SJCRH30 (cell line): ENCODE measurements at regions not wholly inside any gene's neighbourhood (a gene's known extent, or its start where the extent isn't known, plus 50 kb on each side); places are given as distances from the start of the nearest gene placed in this dataset.

Source experiments
- DNase-seq, 2 experiments: peaks; one replicate each; pipeline ENCODE4 v3.0.0-alpha.2; 2015 to 2020
- H3K27ac ChIP-seq: fragments of 250-450 bp; sonication (Bioruptor Pico); 2 replicates; pipeline ENCODE4 v1.5.1; 2020; ENCODE audit warnings: mild to moderate bottlenecking, moderate library complexity
- H3K27me3 ChIP-seq: fragments of 250-450 bp; sonication (Bioruptor Pico); 2 replicates; pipeline ENCODE4 v1.5.1; 2020; ENCODE audit warnings: mild to moderate bottlenecking, moderate library complexity
- H3K36me3 ChIP-seq: fragments of 250-450 bp; sonication (Bioruptor Pico); 2 replicates; pipeline ENCODE4 v1.5.1; 2020; ENCODE audit warnings: mild to moderate bottlenecking, moderate library complexity
- H3K4me1 ChIP-seq: fragments of 250-450 bp; sonication (Bioruptor Pico); 2 replicates; pipeline ENCODE4 v1.5.1; 2020; ENCODE audit warnings: mild to moderate bottlenecking, moderate library complexity
- H3K4me3 ChIP-seq: fragments of 250-450 bp; sonication (Bioruptor Pico); 2 replicates; pipeline ENCODE4 v1.5.1; 2020; ENCODE audit warnings: mild to moderate bottlenecking, moderate library complexity
- H3K9me3 ChIP-seq: fragments of 250-450 bp; sonication (Bioruptor Pico); replicated peaks from 2 replicates; pipeline ENCODE4 v1.5.1; 2020; ENCODE audit warnings: mild to moderate bottlenecking, moderate library complexity

DNA sequence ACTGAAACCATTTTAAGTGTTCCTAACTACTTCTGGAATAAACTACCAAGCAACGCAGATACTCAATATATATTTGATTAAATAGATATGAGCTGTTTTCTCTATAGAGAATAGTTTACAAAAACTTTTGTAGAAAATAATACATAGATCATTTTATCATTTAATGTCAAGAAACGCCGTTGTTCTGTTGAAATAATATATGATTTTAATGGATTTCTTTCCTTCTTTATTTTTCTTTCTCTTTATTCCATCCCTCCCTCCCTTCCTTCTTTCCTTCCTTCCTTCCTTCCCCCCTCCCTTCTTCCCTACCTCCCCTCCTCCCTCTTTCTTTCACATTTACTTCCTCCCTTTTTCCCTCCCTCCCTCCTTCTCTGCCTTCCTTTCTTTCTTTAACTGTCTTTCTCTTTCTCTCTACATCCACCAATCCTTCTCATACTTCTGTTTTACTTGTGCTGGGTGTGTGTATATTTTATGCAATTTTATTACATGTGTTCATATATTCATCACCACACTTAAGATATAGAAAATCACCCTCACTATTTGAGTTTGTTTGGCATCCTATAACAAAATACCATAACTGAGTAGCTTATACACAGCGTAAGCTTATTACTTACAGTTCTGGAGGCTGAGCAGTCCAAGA is 230.9 kb upstream of the BRINP3 start:
- no peak for DNase-seq
- Histone ChIP-seq H3K4me3 (no peak overlapping the region), H3K27ac (no peak overlapping the region), H3K36me3 (no peaks in the 10 kb centered on the region), H3K4me1 (no peaks in the 10 kb centered on the region), H3K27me3 (no peaks in the 10 kb centered on the region), H3K9me3 (no peaks in the 10 kb centered on the region)

DNA sequence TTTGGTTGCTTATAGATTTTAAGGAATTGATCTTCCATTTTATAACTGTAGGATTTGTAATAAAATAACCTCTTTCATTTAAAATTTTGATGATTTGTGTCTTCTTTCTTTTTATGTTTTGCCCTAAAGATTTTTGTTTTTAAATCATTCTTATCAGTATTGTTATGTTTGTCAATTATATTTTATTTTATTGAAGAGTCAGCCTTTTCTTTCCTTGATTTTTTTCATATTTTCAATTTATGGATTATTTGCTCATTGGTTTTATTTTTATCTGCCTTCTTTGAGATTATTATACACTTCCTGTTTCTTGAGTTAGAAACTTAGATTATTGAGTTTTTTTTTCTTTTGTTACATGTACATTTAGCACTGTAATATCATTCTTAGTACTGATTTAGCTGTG is 233.4 kb upstream of the BRINP3 start:
- no peaks in the 10 kb centered on the region for H3K36me3 ChIP-seq
- H3K4me3 ChIP-seq: no peak overlapping the region
- no peaks in the 10 kb centered on the region for H3K4me1 ChIP-seq
- no peak overlapping the region for H3K27ac ChIP-seq
- H3K27me3 ChIP-seq: no peaks in the 10 kb centered on the region
- H3K9me3 ChIP-seq: no peaks in the 10 kb centered on the region
- no peak for DNase-seq

DNA sequence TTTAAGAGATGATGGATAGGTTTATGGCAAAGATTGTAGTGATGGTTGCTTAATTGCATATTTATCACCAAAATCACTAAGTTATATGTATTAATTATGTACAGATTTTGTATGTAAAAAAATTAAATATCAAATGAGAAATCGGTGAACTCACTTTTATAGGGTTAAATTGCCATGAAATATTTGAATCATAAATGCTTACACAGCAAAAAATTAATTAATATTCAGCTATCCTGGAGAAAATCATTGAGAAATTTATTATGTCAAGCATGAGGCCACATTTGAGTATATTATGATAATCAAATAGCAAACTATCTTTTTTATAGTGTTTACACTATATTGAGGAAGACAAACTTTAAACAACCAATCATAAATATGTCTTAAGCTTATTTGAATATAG is 239.4 kb upstream of the BRINP3 start:
- no peaks in the 10 kb centered on the region for H3K4me1 ChIP-seq
- H3K36me3 ChIP-seq: no peaks in the 10 kb centered on the region
- no peak overlapping the region for H3K4me3 ChIP-seq
- DNase-seq: no peak
- no peak overlapping the region for H3K27ac ChIP-seq
- no peaks in the 10 kb centered on the region for H3K9me3 ChIP-seq
- no peaks in the 10 kb centered on the region for H3K27me3 ChIP-seq

DNA sequence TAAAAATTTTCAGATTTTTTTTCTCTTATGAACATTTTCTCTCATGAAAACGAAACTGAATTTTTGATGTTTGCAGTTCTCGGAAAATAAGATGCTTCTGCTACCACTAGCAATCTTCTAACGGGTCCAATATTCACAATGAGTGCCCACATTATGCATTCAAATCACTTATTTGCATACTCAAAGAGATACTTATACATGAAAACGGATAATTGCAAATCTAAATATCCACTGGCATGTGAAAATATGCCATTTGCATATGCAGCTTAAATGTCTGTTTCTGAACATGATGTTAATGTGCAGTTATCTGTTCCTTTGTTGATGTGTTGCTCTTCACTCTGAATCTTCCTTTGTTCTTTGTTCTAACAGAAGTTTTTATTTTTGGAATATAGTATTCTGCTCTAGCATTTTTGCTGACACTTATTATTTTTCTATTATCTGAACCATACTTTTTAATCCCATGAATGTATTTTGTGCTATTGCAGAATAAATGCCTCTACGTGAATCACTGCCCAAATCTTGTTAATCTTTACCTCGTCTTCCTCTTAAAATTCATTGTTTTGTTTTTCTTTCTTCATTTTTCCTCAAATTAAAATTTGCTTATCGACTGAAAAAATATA is 259.4 kb upstream of the BRINP3 start:
- no peaks in the 10 kb centered on the region for H3K36me3 ChIP-seq
- H3K4me1 ChIP-seq: no peaks in the 10 kb centered on the region
- no peak for DNase-seq
- no peak overlapping the region for H3K4me3 ChIP-seq
- no peaks in the 10 kb centered on the region for H3K27me3 ChIP-seq
- no peak overlapping the region for H3K27ac ChIP-seq
- H3K9me3 ChIP-seq: no peaks in the 10 kb centered on the region

DNA sequence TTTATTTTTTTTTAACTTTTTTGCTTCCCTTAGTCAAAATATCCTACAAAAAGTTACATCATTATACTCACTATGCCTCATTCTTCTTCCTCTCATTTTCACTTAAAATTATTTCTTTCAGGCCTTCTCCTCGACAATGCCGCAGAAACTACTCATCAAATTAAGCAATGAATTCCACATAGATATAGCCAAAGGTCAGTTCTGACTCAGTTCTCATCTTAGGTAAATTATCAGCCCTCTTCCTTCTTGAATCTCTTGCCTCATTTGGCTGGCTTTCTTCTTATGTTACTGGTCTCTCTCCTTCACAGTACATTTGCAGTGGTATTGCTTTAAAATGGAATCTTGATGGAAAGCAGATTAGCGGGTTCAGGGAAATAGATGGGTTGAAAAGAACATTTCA is 260.7 kb upstream of the BRINP3 start:
- Histone ChIP-seq H3K36me3 (no peaks in the 10 kb centered on the region), H3K9me3 (no peaks in the 10 kb centered on the region), H3K4me3 (no peak overlapping the region), H3K27me3 (no peaks in the 10 kb centered on the region), H3K4me1 (no peaks in the 10 kb centered on the region), H3K27ac (no peak overlapping the region)
- no peak for DNase-seq

DNA sequence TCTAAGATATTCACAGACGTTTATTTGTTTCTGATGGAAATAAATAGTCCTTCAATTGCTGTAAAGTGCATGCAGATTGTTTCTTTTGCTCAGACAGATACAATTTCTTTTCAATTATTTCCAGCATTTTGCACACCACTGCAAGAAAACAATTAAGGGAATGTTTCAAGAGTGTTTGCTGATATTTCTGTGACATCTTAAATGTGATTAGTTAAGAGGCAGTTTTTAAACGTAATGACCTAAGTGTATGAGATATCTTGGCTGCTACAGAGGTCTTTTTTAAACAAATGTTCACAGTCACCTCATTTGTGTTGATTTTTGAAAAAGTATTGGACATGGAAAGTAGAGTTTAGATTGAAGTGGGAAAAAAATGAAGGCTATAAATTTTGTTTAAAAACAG is 262.3 kb upstream of the BRINP3 start:
- Histone ChIP-seq H3K4me1 (no peaks in the 10 kb centered on the region), H3K27me3 (no peaks in the 10 kb centered on the region), H3K36me3 (no peaks in the 10 kb centered on the region), H3K4me3 (no peak overlapping the region), H3K27ac (no peak overlapping the region), H3K9me3 (no peaks in the 10 kb centered on the region)
- no peak for DNase-seq

DNA sequence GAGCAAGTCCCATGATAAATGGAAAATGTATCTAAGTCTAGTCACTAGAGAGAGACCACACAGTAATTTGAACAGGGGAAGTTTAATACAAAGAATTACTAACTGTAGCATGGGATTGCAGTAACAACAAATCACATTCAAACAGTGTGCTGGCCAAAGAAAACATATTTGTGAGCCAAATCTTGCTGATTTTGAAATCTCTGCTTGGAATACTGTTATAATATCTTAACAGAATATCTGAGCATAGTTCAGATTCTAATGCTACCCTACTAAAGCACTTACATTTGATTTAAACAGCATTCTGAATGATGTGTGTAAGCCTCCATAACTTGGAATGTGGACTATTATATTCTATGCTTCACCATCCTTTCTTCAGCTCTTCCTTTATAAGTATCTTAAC is 270.0 kb upstream of the BRINP3 start:
- Histone ChIP-seq H3K36me3 (no peaks in the 10 kb centered on the region), H3K4me1 (no peaks in the 10 kb centered on the region), H3K9me3 (no peaks in the 10 kb centered on the region), H3K27me3 (no peaks in the 10 kb centered on the region), H3K4me3 (no peak overlapping the region), H3K27ac (no peak overlapping the region)
- DNase-seq: no peak

DNA sequence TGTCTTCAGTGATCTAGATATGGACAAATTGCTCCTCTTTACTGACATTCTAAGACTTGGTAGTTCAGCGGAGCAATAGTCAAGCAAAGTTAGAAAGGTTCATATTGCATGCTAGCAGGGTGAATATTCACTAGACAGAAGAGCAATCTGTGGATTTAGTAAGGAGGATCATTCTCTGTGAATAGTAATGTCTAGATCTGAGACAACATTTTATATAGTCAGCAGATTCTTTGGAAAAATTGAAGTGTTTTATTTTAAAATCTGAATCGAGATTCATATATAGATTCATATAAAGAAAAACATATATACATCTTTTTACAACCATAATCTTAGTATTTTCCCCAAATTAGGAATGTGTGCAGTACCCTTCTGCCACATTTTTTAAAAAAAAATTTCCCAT is 274.5 kb upstream of the BRINP3 start:
- DNase-seq: no peak
- no peaks in the 10 kb centered on the region for H3K36me3 ChIP-seq
- no peaks in the 10 kb centered on the region for H3K9me3 ChIP-seq
- H3K4me1 ChIP-seq: no peaks in the 10 kb centered on the region
- no peak overlapping the region for H3K27ac ChIP-seq
- no peak overlapping the region for H3K4me3 ChIP-seq
- H3K27me3 ChIP-seq: no peaks in the 10 kb centered on the region

DNA sequence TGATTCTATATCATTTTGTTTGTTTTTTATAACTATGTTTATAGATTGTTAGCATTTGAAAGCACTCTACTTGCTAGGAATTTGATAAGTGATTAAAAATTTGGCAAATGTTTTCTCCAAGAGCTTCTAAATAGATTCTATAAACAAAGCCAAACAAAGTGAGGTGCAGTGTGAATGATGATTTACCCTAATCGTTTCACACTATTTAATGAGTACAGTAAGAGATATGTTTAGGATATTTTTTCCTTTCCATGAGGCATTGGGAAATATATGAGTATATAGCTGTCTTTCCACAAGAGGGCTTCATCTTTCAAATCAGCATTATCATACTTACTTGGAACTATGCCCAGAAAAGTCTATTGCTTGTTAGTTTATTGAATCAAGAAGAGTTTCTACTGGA is 277.0 kb upstream of the BRINP3 start:
- Histone ChIP-seq H3K36me3 (no peaks in the 10 kb centered on the region), H3K4me3 (no peak overlapping the region), H3K27ac (no peak overlapping the region), H3K9me3 (no peaks in the 10 kb centered on the region), H3K27me3 (no peaks in the 10 kb centered on the region), H3K4me1 (no peaks in the 10 kb centered on the region)
- peak in 1 of 2 experiments; percentile 25 for DNase-seq

DNA sequence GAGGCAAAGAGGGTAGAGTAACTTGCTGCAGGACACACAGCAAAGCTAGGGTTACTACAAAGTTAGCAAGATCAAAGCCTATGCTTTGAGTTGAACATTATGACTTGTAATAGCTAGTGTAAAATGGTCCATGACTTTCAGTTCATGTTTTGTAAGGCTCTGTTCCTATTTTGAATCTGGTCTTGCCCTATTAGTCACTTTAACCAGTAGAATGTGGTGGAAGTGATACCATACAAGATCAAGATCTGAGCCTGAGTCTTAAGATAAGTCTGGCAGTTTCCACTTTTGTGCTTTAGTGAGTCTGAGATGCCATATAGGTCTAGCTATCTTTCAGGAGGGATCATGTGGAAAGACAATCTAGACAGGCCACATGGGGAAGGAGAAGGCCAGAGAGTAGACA is 282.1 kb upstream of the BRINP3 start:
- Histone ChIP-seq H3K36me3 (no peaks in the 10 kb centered on the region), H3K4me1 (no peaks in the 10 kb centered on the region)

DNA sequence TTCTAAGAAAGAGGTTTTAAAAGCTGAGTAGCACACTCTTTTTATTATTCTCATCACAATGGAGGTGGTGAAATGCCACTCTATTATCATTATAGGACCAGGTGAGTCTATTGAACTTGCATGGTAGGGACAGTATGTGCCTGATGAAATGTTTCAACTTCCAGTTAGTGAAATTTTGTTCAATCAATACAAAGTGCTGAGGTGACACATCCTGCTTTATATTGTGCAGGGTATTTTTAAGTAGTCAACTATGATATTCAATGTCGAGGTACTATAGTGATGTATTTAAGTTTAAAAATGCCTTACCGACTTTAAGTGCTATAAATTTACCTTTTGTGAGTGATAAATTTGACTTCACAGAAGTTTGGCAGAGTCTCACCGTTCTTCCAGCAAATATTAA is 284.7 kb upstream of the BRINP3 start:
- no peak overlapping the region for H3K27ac ChIP-seq

More for the DNA sequence above, 282.1 kb upstream of the BRINP3 start:
- no peak for DNase-seq
- H3K27ac ChIP-seq: no peak overlapping the region
- no peaks in the 10 kb centered on the region for H3K27me3 ChIP-seq
- H3K9me3 ChIP-seq: no peaks in the 10 kb centered on the region
- H3K4me3 ChIP-seq: no peak overlapping the region

DNA sequence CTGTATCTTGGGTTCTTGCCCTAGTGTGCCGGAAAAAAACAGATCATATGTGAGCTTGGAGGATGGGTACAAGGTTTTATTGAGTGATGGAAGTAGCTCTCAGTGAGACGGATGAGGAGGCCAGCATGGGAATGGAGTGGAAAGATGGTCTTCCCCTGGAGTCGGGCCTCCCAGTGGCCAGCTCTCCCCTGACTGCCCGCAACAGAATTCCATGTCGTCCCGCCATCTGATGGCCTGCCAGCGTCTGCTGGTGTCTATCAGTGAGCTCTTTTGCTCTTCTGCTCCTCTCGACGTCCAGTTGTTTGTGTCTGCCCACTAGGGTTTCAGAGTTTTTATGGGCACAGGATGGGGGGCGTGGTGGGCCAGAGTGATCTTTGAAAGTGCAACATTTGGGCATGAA is 315.2 kb upstream of the BRINP3 start:
- Histone ChIP-seq H3K27me3 (no peaks in the 10 kb centered on the region), H3K4me1 (no peaks in the 10 kb centered on the region), H3K4me3 (no peak overlapping the region), H3K27ac (no peak overlapping the region), H3K36me3 (no peaks in the 10 kb centered on the region), H3K9me3 (no peaks in the 10 kb centered on the region)
- DNase-seq: no peak

More for the DNA sequence above, 284.7 kb upstream of the BRINP3 start:
- Histone ChIP-seq H3K9me3 (no peaks in the 10 kb centered on the region), H3K36me3 (no peaks in the 10 kb centered on the region), H3K27me3 (no peaks in the 10 kb centered on the region), H3K4me1 (no peaks in the 10 kb centered on the region), H3K4me3 (no peak overlapping the region)
- DNase-seq: no peak

DNA sequence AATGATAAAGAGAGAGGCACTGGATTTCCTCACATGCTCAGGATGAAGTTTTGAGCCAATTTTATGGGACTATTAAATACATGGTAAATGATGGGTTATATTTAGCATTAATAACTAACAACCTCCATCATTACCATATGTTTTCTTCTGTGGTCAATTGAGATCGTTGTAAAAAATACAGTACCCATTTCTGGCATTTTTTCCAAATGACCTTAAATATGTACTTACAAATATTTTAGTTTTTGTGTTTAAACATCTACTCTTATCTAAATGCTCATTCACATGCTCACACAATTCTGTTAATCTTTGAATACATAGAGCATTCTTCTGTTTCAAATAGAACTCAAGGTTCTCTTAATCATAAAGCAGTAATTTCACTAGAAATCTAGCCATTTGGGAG is 330.0 kb upstream of the BRINP3 start:
- no peaks in the 10 kb centered on the region for H3K9me3 ChIP-seq
- no peak overlapping the region for H3K4me3 ChIP-seq
- no peak for DNase-seq
- no peaks in the 10 kb centered on the region for H3K4me1 ChIP-seq
- H3K27me3 ChIP-seq: no peaks in the 10 kb centered on the region
- no peaks in the 10 kb centered on the region for H3K36me3 ChIP-seq
- no peak overlapping the region for H3K27ac ChIP-seq

DNA sequence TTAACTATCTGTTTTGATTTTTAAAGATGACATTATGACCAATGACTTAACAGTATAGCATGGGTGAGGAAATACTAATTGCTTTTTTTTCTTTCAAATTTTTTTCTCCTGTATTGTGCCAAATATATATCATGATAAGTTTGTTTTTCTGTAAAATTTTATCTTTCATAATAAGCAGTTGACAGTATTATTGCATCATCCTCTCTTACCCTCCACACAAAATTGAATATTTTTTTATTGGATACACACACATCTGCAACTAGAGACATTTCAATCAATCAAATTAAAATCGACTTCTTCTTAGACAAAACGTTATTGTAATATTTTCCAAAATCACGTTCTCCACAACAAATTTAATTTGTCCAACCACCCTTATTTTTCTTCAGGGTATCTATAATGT is 330.4 kb upstream of the BRINP3 start:
- H3K27me3 ChIP-seq: no peaks in the 10 kb centered on the region

DNA sequence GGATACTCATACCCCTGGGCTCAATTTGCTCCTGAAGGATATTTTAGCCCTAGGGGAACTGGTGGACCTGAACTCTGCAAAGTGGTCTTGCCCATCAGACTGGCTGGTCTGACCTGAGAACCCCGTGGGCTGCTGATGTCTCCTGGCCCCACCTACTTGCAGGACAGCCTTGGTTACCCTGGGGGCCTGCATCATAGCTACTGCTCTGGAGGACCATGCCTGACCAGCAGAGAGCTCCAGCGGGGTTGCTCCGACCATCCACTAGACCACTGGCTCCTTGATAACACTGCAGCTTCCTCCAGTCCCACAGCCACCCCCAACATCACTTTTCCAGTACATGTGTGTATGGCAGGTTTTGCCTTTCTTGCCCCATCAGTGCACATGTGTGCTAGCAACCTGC is 331.6 kb upstream of the BRINP3 start:
- H3K9me3 ChIP-seq: no peaks in the 10 kb centered on the region
- no peaks in the 10 kb centered on the region for H3K36me3 ChIP-seq
- no peaks in the 10 kb centered on the region for H3K4me1 ChIP-seq
- no peaks in the 10 kb centered on the region for H3K27me3 ChIP-seq
- H3K27ac ChIP-seq: no peak overlapping the region
- no peak for DNase-seq
- H3K4me3 ChIP-seq: no peak overlapping the region

More for the DNA sequence above, 330.4 kb upstream of the BRINP3 start:
- DNase-seq: no peak
- Histone ChIP-seq H3K9me3 (no peaks in the 10 kb centered on the region), H3K36me3 (no peaks in the 10 kb centered on the region), H3K4me1 (no peaks in the 10 kb centered on the region), H3K27ac (no peak overlapping the region), H3K4me3 (no peak overlapping the region)

DNA sequence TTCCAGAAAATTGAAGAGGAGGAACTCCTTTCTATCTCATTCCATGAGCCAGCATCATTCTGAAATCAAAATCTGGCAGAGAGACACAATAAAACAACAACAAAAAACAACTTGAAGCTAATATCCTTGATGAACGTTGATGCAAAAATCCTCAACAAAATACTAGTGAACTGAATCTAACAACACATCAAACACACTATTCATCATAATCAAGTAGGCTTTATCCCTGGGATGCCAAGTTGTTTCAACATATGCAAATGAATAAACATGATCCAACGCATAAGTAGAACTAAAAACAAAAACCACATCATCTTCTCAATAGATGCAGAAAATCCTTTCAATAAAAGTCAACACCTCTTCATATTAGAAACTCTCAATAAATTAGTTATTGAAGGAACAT is 335.3 kb upstream of the BRINP3 start:
- Histone ChIP-seq H3K36me3 (no peaks in the 10 kb centered on the region), H3K4me1 (no peaks in the 10 kb centered on the region), H3K9me3 (no peaks in the 10 kb centered on the region), H3K4me3 (no peak overlapping the region), H3K27me3 (no peaks in the 10 kb centered on the region), H3K27ac (no peak overlapping the region)
- DNase-seq: no peak
